Left renal pelvis (tissue), 4 donors: ENCODE measurements at regions not wholly inside any gene's neighbourhood (a gene's known extent, or its start where the extent isn't known, plus 50 kb on each side); places are given as distances from the start of the nearest gene placed in this dataset.

ENCODE experiments used
- DNase-seq, 4 donors: peaks; one replicate each; pipeline ENCODE4 v3.0.0-alpha.2; 2013; ENCODE audit warnings: low read depth in 4 of 4, low spot score in 3 of 4

- no peak for DNase-seq
Observed at GRCh38 chr10:126846959-126847358, 58.3 kb upstream of the DOCK1 start.

- no peak for DNase-seq
Observed at GRCh38 chr10:126847666-126848065, 57.6 kb upstream of the DOCK1 start.

GRCh38 chr10:126849646-126850045 is 55.6 kb upstream of the DOCK1 start:
- DNase-seq: no peak

GRCh38 chr10:126851414-126852108 is 53.7 kb upstream of the DOCK1 start:
- DNase-seq: no peak

- DNase-seq: no peak
Observed at GRCh38 chr10:126854726-126855495, 50.3 kb upstream of the DOCK1 start.
